ENCODE measurements at regions not wholly inside any gene's neighbourhood (a gene's known extent, or its start where the extent isn't known, plus 50 kb on each side); places are given as distances from the start of the nearest gene placed in this dataset.

- H3K18ac ChIP-seq (ENCODE audit: extremely low read depth, low read length), result no peak overlapping the region
- H4K8ac ChIP-seq (ENCODE audit: extremely low read depth, insufficient read depth, low read length), result no peak overlapping the region
- no peak overlapping the region for H3K4ac ChIP-seq (replicated peaks; ENCODE audit: insufficient read length, low read depth, low read length)
- H3K14ac ChIP-seq (ENCODE audit: insufficient read length), result no peak overlapping the region
- no peak overlapping the region for H4K91ac ChIP-seq (replicated peaks; ENCODE audit: insufficient read length, low read length)
- no peak overlapping the region for H2BK20ac ChIP-seq (ENCODE audit: low read length)
- H4K20me1 ChIP-seq (replicated peaks in 1 of 2; ENCODE audit: control insufficient read depth in 1 of 2, insufficient read depth in 2 of 2, low read length in 2 of 2), result no peaks in the 10 kb centered on the region
- H3K4me2 ChIP-seq (ENCODE audit: insufficient read depth in 1 of 2, low read depth in 2 of 2, low read length in 2 of 2), result no peak overlapping the region
- H3K23me2 ChIP-seq (ENCODE audit: low read depth, low read length), result no peaks in the 10 kb centered on the region
- DNase-seq (ENCODE audit: low read depth in 1 of 2, low spot score in 2 of 2), result no peak
- TF ChIP-seq TAF1 (IDR thresholded peaks at IDR 0.05; ENCODE audit: low read depth, low read length) (no peak), SP1 (IDR thresholded peaks at IDR 0.05; ENCODE audit: low read depth, low read length) (no peak), E2F6 (IDR thresholded peaks at IDR 0.05) (no peak), GTF2F1 (IDR thresholded peaks at IDR 0.05; ENCODE audit: borderline replicate concordance, low read depth, low read length) (no peak), EGR1 (IDR thresholded peaks at IDR 0.05; ENCODE audit: borderline replicate concordance, low read depth, low read length) (no peak), CHD1 (IDR thresholded peaks at IDR 0.05; ENCODE audit: low read depth, low read length) (no peak), SIN3A (conservative IDR thresholded peaks at IDR 0.05 in 1 of 2, IDR thresholded peaks at IDR 0.05 in 1 of 2; ENCODE audit: low read depth in 1 of 2, low read length in 2 of 2) (no peak), POLR2AphosphoS5 (IDR thresholded peaks at IDR 0.05; ENCODE audit: low read depth, low read length) (no peak), CTBP2 (IDR thresholded peaks at IDR 0.05; ENCODE audit: borderline replicate concordance, insufficient read depth, insufficient read length, low read length) (no peak), RFX5 (IDR thresholded peaks at IDR 0.05; ENCODE audit: borderline replicate concordance, low read depth, low read length) (no peak), KDM1A (IDR thresholded peaks at IDR 0.05; ENCODE audit: borderline replicate concordance, low read length) (no peak), POLR2A (IDR thresholded peaks at IDR 0.05; ENCODE audit: control extremely low read depth in 1 of 2, low read depth in 2 of 2, low read length in 2 of 2) (no peak)
- H3K27me3 ChIP-seq (replicated peaks in 1 of 4; ENCODE audit: control insufficient read depth in 3 of 4, extremely low read depth in 1 of 4, insufficient read depth in 3 of 4, low read length in 3 of 4), result no peaks in the 10 kb centered on the region
- no peak overlapping the region for H3K23ac ChIP-seq (ENCODE audit: insufficient read length)
- H3K4me1 ChIP-seq (replicated peaks in 1 of 4; ENCODE audit: control insufficient read depth in 3 of 4, insufficient read depth in 4 of 4, low read length in 3 of 4), result no peaks in the 10 kb centered on the region
- H2AFZ ChIP-seq (ENCODE audit: low read length), result no peak overlapping the region
- 87% methylated on average over 3 of the region's 3 CpGs; no CpG with 5 or more reads in 1 of the 2 experiments for WGBS, 2 experiments (ENCODE audit: extremely low coverage in 1 of 2, insufficient coverage in 1 of 2, insufficient read length in 1 of 2, insufficient replicate concordance in 2 of 2, low coverage in 1 of 2, low lambda C conversion rate in 2 of 2, missing lambda C conversion rate in 1 of 2)
- H3K27ac ChIP-seq (ENCODE audit: low read depth, low read length), result no peak overlapping the region
- no peaks in the 10 kb centered on the region for H3K36me3 ChIP-seq (ENCODE audit: control insufficient read depth in 2 of 4, insufficient read depth in 4 of 4, low read length in 3 of 4)
- H3K79me1 ChIP-seq (ENCODE audit: low read depth, low read length), result no peaks in the 10 kb centered on the region
- H2AK5ac ChIP-seq (ENCODE audit: low read depth, low read length), result no peak overlapping the region
- no peak overlapping the region for H3K9ac ChIP-seq (replicated peaks in 1 of 4; ENCODE audit: extremely low read depth in 1 of 4, low read depth in 3 of 4, low read length in 3 of 4)
- no peak overlapping the region for H4K5ac ChIP-seq (ENCODE audit: insufficient read length, low read depth, low read length)
- H2BK12ac ChIP-seq (ENCODE audit: low read depth, low read length), result no peak overlapping the region
- H2BK15ac ChIP-seq (ENCODE audit: low read length), result no peak overlapping the region
- H3K9me3 ChIP-seq (ENCODE audit: insufficient read depth in 2 of 2, low read depth in 1 of 2, low read length in 1 of 2), result no peaks in the 10 kb centered on the region
- POLR2A ChIA-PET (ENCODE audit: partially characterized antibody), result no interaction called here
- no peak overlapping the region for H3K4me3 ChIP-seq (ENCODE audit: extremely low read depth in 1 of 4, insufficient read depth in 2 of 4, low read depth in 3 of 4, low read length in 4 of 4)
- FAIRE-seq, result no peak
- H3K79me2 ChIP-seq (ENCODE audit: control insufficient read depth in 1 of 2, insufficient read depth in 2 of 2, low read length in 2 of 2), result no peaks in the 10 kb centered on the region
- H3K56ac ChIP-seq (replicated peaks; ENCODE audit: insufficient read length, low read depth, low read length), result no peak overlapping the region
- no peak overlapping the region for H2BK5ac ChIP-seq (ENCODE audit: low read depth, low read length)
- CTCF ChIA-PET (ENCODE audit: partially characterized antibody), result interaction anchor here (1.2 kb wide), 1 partner anchor 9 kb away, joined by 4 read pairs; no protein-coding TSS in a partner anchor
- no peak overlapping the region for H2BK120ac ChIP-seq (replicated peaks; ENCODE audit: low read depth, low read length)
Measured at GRCh38 chr3:18827664-18828063, 320.6 kb upstream of the KCNH8 start.

All from H1 (cell line).